Mesendoderm (in vitro differentiated cells): ENCODE measurements at regions not wholly inside any gene's neighbourhood (a gene's known extent, or its start where the extent isn't known, plus 50 kb on each side); places are given as distances from the start of the nearest gene placed in this dataset.

Experiments
- DNase-seq: peaks from one replicate; pipeline ENCODE4 v3.0.0; 2013
- H2AK5ac ChIP-seq: 2 replicates; pipeline ENCODE4 v1.6.1; 2013; ENCODE audit warnings: low read length, inconsistent platforms
- H2BK120ac ChIP-seq: 2 replicates; pipeline ENCODE4 v1.6.1; 2013; ENCODE audit warnings: low read depth, mild to moderate bottlenecking, low read length, moderate library complexity, mixed read lengths
- H2BK15ac ChIP-seq: replicated peaks from 2 replicates; pipeline ENCODE4 v1.6.1; 2013; ENCODE audit warnings: low read depth, mild to moderate bottlenecking, moderate library complexity
- H2BK5ac ChIP-seq: 2 replicates; pipeline ENCODE4 v1.6.1; 2013; ENCODE audit warnings: low read length, inconsistent platforms
- H3K18ac ChIP-seq: 2 replicates; pipeline ENCODE4 v1.6.1; 2013; ENCODE audit warnings: mild to moderate bottlenecking, low read length, mixed read lengths
- H3K23ac ChIP-seq: one replicate; pipeline ENCODE4 v1.6.1; 2013; ENCODE audit warnings: low read length
- H3K27ac ChIP-seq: 2 replicates; pipeline ENCODE4 v1.5.1; 2013; ENCODE audit warnings: low read depth, mild to moderate bottlenecking, inconsistent platforms, low read length, moderate library complexity
- H3K27me3 ChIP-seq: 2 replicates; pipeline ENCODE4 v1.6.1; 2013; ENCODE audit warnings: low read length, control low read depth, mild to moderate bottlenecking, inconsistent platforms; ENCODE audit not compliant: insufficient read depth, poor library complexity
- H3K36me3 ChIP-seq: 2 replicates; pipeline ENCODE4 v1.6.1; 2013; ENCODE audit warnings: low read length, inconsistent platforms; ENCODE audit not compliant: control insufficient read depth, insufficient read depth
- H3K4ac ChIP-seq: one replicate; pipeline ENCODE4 v1.6.1; 2013; ENCODE audit warnings: low read depth, mild to moderate bottlenecking, low read length, moderate library complexity
- H3K4me1 ChIP-seq: 2 replicates; pipeline ENCODE4 v1.6.1; 2013; ENCODE audit warnings: low read depth, low read length, inconsistent platforms; ENCODE audit not compliant: control insufficient read depth
- H3K4me2 ChIP-seq: 2 replicates; pipeline ENCODE4 v1.6.1; 2013; ENCODE audit warnings: low read length
- H3K4me3 ChIP-seq: 2 replicates; pipeline ENCODE4 v1.5.1; 2013; ENCODE audit warnings: mild to moderate bottlenecking, low read length
- H3K56ac ChIP-seq: one replicate; pipeline ENCODE4 v1.6.1; 2013; ENCODE audit warnings: low read length
- H3K79me1 ChIP-seq: 2 replicates; pipeline ENCODE4 v1.6.1; 2013; ENCODE audit warnings: low read length, inconsistent platforms
- H3K79me2 ChIP-seq: 2 replicates; pipeline ENCODE4 v1.6.1; 2013; ENCODE audit warnings: mild to moderate bottlenecking, low read length; ENCODE audit not compliant: control insufficient read depth, insufficient read depth
- H3K9ac ChIP-seq: 2 replicates; pipeline ENCODE4 v1.6.1; 2013; ENCODE audit warnings: low read length, inconsistent platforms
- H4K5ac ChIP-seq: one replicate; pipeline ENCODE4 v1.6.1; 2013; ENCODE audit warnings: low read length
- H4K8ac ChIP-seq: one replicate; pipeline ENCODE4 v1.6.1; 2013; ENCODE audit warnings: low read depth, mild to moderate bottlenecking, control low read depth, low read length, moderate library complexity
- WGBS: extraction: QIAGEN DNeasy Blood & Tissue Kit; methylation state at CpG from one replicate; pipeline ENCODE4 v1.1.7; 2013; ENCODE audit warnings: low lambda C conversion rate, missing lambda C conversion rate; ENCODE audit not compliant: insufficient coverage; ENCODE audit errors: extremely low coverage; 5-methylcytosine and 5-hydroxymethylcytosine counted together

GRCh38 chr3:166917437-166917836 is 462.7 kb downstream of the ZBBX start:
- H2BK5ac ChIP-seq = no peak overlapping the region
- H2BK120ac ChIP-seq = no peak overlapping the region
- no peak overlapping the region for H2AK5ac ChIP-seq
- H2BK15ac ChIP-seq = no peak overlapping the region
- H3K23ac ChIP-seq = no peak overlapping the region
- H4K8ac ChIP-seq = no peak overlapping the region
- DNase-seq = no peak
- H3K27me3 ChIP-seq = no peaks in the 10 kb centered on the region
- WGBS = no CpG with 5 or more reads among the region's 1 CpG
- no peak overlapping the region for H3K56ac ChIP-seq
- H3K79me2 ChIP-seq = no peaks in the 10 kb centered on the region
- H3K9ac ChIP-seq = no peak overlapping the region
- H3K79me1 ChIP-seq = no peaks in the 10 kb centered on the region
- no peaks in the 10 kb centered on the region for H3K4me1 ChIP-seq
- no peak overlapping the region for H3K4me2 ChIP-seq
- H3K4ac ChIP-seq = no peak overlapping the region
- H3K4me3 ChIP-seq = no peak overlapping the region
- H4K5ac ChIP-seq = no peak overlapping the region
- no peak overlapping the region for H3K18ac ChIP-seq
- no peaks in the 10 kb centered on the region for H3K36me3 ChIP-seq
- no peak overlapping the region for H3K27ac ChIP-seq

GRCh38 chr3:166902374-166902773 is 477.7 kb downstream of the ZBBX start:
- H2AK5ac ChIP-seq = no peak overlapping the region

GRCh38 chr3:166900866-166901577 is 479.1 kb downstream of the ZBBX start:
- H2AK5ac ChIP-seq = no peak overlapping the region
- H3K36me3 ChIP-seq = no peaks in the 10 kb centered on the region
- no peak overlapping the region for H2BK120ac ChIP-seq
- H3K4ac ChIP-seq = no peak overlapping the region
- no peak overlapping the region for H3K56ac ChIP-seq
- H4K8ac ChIP-seq = no peak overlapping the region
- H3K9ac ChIP-seq = no peak overlapping the region
- no peaks in the 10 kb centered on the region for H3K79me2 ChIP-seq
- H2BK15ac ChIP-seq = no peak overlapping the region
- no peak overlapping the region for H3K27ac ChIP-seq
- H4K5ac ChIP-seq = no peak overlapping the region
- no peak for DNase-seq
- no peak overlapping the region for H3K23ac ChIP-seq
- H3K79me1 ChIP-seq = no peaks in the 10 kb centered on the region
- no peaks in the 10 kb centered on the region for H3K4me1 ChIP-seq
- no peaks in the 10 kb centered on the region for H3K27me3 ChIP-seq
- H3K18ac ChIP-seq = no peak overlapping the region
- H2BK5ac ChIP-seq = no peak overlapping the region
- no CpG with 5 or more reads among the region's 3 CpGs for WGBS
- H3K4me2 ChIP-seq = no peak overlapping the region
- no peak overlapping the region for H3K4me3 ChIP-seq

More at GRCh38 chr3:166902374-166902773, 477.7 kb downstream of the ZBBX start:
- Histone ChIP-seq H3K9ac (no peak overlapping the region), H3K23ac (no peak overlapping the region), H3K27me3 (no peaks in the 10 kb centered on the region), H3K56ac (no peak overlapping the region), H3K36me3 (no peaks in the 10 kb centered on the region), H3K4ac (no peak overlapping the region), H3K4me1 (no peaks in the 10 kb centered on the region), H3K27ac (no peak overlapping the region), H4K8ac (no peak overlapping the region), H2BK120ac (no peak overlapping the region), H2BK15ac (no peak overlapping the region), H3K4me2 (no peak overlapping the region), H3K18ac (no peak overlapping the region), H4K5ac (no peak overlapping the region), H3K79me1 (no peaks in the 10 kb centered on the region), H3K79me2 (no peaks in the 10 kb centered on the region), H3K4me3 (no peak overlapping the region), H2BK5ac (no peak overlapping the region)
- no peak for DNase-seq

GRCh38 chr3:166897811-166898210 is 482.3 kb downstream of the ZBBX start:
- no peak overlapping the region for H2BK120ac ChIP-seq
- H4K8ac ChIP-seq = no peak overlapping the region
- no peak overlapping the region for H3K18ac ChIP-seq
- H3K4ac ChIP-seq = no peak overlapping the region
- no peaks in the 10 kb centered on the region for H3K27me3 ChIP-seq
- WGBS = no CpG with 5 or more reads among the region's 1 CpG
- no peak overlapping the region for H3K4me2 ChIP-seq
- no peak overlapping the region for H3K56ac ChIP-seq
- no peaks in the 10 kb centered on the region for H3K4me1 ChIP-seq
- no peaks in the 10 kb centered on the region for H3K36me3 ChIP-seq
- no peak for DNase-seq
- H3K9ac ChIP-seq = no peak overlapping the region
- H3K27ac ChIP-seq = no peak overlapping the region
- H3K4me3 ChIP-seq = no peak overlapping the region
- H3K79me1 ChIP-seq = no peaks in the 10 kb centered on the region
- H3K23ac ChIP-seq = no peak overlapping the region
- no peak overlapping the region for H2BK5ac ChIP-seq
- H4K5ac ChIP-seq = no peak overlapping the region
- H2AK5ac ChIP-seq = no peak overlapping the region
- H2BK15ac ChIP-seq = no peak overlapping the region
- H3K79me2 ChIP-seq = no peaks in the 10 kb centered on the region

- WGBS = no CpG with 5 or more reads among the region's 2 CpGs
- Histone ChIP-seq H3K27me3 (no peaks in the 10 kb centered on the region), H3K4me1 (no peaks in the 10 kb centered on the region), H2BK120ac (no peak overlapping the region), H3K79me1 (no peaks in the 10 kb centered on the region), H4K8ac (no peak overlapping the region), H3K9ac (no peak overlapping the region), H3K18ac (no peak overlapping the region), H3K79me2 (no peaks in the 10 kb centered on the region), H3K36me3 (no peaks in the 10 kb centered on the region), H3K4me2 (no peak overlapping the region), H2BK15ac (no peak overlapping the region), H2BK5ac (no peak overlapping the region), H2AK5ac (no peak overlapping the region), H3K23ac (no peak overlapping the region), H3K27ac (no peak overlapping the region), H3K4ac (no peak overlapping the region), H3K56ac (no peak overlapping the region), H3K4me3 (no peak overlapping the region), H4K5ac (no peak overlapping the region)
- DNase-seq = no peak
These were observed 490.9 kb downstream of the ZBBX start for GRCh38 chr3:166889241-166889640.

- Histone ChIP-seq H3K79me2 (no peaks in the 10 kb centered on the region), H3K9ac (no peak overlapping the region), H3K56ac (no peak overlapping the region), H4K5ac (no peak overlapping the region), H3K79me1 (no peaks in the 10 kb centered on the region), H2BK120ac (no peak overlapping the region), H3K23ac (no peak overlapping the region), H2BK15ac (no peak overlapping the region), H3K27ac (no peak overlapping the region), H2BK5ac (no peak overlapping the region), H4K8ac (no peak overlapping the region), H3K4me2 (no peak overlapping the region), H2AK5ac (no peak overlapping the region), H3K18ac (no peak overlapping the region), H3K4me1 (no peaks in the 10 kb centered on the region), H3K36me3 (no peaks in the 10 kb centered on the region), H3K27me3 (no peaks in the 10 kb centered on the region), H3K4me3 (no peak overlapping the region), H3K4ac (no peak overlapping the region)
- DNase-seq = peak; percentile 1
- no CpG with 5 or more reads among the region's 2 CpGs for WGBS
These were observed 500.4 kb downstream of the ZBBX start for GRCh38 chr3:166879661-166880060.
